ENCODE measurements at regions not wholly inside any gene's neighbourhood (a gene's known extent, or its start where the extent isn't known, plus 50 kb on each side); places are given as distances from the start of the nearest gene placed in this dataset.
"Not testable (repeated sequence)": the region's sequence is repeated elsewhere in the genome, so short reads cannot be mapped to it uniquely, and the experiment has no call there.

GRCh38 chr1:229710746-229711145 is 84.7 kb downstream of the URB2 start:
- FAIRE-seq (no peak), DNase-seq (ENCODE audit: low spot score) (no peak)

DNA sequence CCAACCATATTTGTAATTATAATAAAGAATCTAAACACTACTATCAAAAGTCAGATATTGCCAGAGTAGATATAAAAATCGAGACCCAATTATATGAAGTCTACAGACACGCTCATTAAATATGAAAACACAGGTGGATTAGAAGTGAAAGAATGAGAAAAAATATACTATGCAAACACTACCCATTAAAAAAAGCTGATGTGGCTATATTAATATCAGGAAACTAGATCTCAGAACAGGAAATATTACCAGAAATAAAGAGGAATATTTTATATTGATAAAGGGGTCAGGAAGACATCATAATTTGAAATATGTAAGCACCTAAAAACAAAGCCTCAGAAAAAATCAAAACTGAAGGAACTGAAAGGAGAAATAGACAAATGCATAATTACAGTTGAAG is 88.3 kb downstream of the URB2 start:
- no peak for FAIRE-seq
- no peak for DNase-seq (ENCODE audit: low spot score)

- DNase-seq (ENCODE audit: low spot score) (peak; percentile 17), FAIRE-seq (peak; percentile 40)
Observed at GRCh38 chr1:229714964-229715603, 89.0 kb downstream of the URB2 start.

- DNase-seq (ENCODE audit: low spot score) (peak; percentile 52), FAIRE-seq (no peak)
Observed at GRCh38 chr1:229716069-229716468, 90.0 kb downstream of the URB2 start.

DNA sequence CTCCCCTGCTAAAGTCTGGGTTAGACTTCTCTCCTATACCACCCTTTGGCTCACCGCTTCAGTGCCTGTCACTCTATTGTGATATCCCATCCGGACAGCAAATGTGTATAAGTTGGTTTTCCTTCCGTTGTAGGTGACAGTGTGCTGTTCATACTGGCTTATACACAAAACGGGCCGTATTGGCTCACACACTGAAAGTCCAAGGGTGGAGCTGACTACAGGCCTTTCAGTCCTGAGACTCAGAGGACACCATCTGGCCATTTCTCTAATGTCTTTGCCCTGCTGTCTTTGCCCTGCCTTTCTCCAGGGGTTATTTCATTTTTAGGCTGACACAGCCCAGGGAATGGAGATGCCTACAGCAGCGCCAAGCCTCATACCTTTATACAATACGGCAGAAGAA is 90.7 kb downstream of the URB2 start:
- FAIRE-seq: peak; percentile 35
- no peak for DNase-seq (ENCODE audit: low spot score)

- DNase-seq (ENCODE audit: low spot score) (no peak), FAIRE-seq (no peak)
Observed at GRCh38 chr1:229717786-229718576, 91.9 kb downstream of the URB2 start.

DNA sequence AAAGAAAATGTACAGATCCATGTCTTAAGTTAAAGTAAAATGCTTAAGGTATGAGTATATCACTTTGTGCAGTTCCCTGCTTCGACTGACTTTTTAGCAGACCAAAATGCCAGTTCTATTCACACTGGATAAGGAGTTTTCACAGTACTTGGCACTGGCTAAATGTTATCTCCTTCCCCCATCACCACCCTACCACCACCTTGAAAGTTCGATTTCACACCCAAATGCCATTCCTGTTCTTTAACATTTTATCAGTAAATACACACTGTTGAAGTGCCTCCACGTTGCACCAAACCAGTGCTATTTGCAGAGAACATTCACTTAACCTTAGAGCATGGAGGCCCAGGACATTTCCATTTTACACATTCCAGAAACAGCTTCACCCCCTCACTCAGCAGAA is 100.0 kb downstream of the URB2 start:
- DNase-seq (ENCODE audit: low spot score) (no peak), FAIRE-seq (no peak)

DNA sequence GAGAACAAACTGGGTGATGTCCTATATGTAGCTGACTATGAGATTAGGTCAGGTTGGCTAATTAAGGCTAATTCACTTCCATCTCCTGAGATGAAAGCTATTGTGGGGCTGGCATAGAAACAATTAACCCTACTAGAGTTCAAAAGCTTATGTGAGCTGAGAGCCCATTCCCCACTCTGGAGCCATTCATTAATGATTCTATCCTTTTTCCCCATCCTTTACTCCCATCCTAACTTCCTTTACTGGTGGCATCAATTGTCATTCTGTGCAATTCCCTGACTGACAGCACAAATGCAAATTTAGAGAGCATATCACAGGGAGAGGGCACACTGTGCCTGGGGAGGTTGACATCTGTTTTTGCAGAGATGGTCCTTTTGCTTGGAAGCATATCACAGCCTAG is 103.9 kb downstream of the URB2 start:
- DNase-seq (ENCODE audit: low spot score) (no peak), FAIRE-seq (no peak)

GRCh38 chr1:229730573-229730972 is 104.5 kb downstream of the URB2 start:
- FAIRE-seq (no peak), DNase-seq (ENCODE audit: low spot score) (no peak)

DNA sequence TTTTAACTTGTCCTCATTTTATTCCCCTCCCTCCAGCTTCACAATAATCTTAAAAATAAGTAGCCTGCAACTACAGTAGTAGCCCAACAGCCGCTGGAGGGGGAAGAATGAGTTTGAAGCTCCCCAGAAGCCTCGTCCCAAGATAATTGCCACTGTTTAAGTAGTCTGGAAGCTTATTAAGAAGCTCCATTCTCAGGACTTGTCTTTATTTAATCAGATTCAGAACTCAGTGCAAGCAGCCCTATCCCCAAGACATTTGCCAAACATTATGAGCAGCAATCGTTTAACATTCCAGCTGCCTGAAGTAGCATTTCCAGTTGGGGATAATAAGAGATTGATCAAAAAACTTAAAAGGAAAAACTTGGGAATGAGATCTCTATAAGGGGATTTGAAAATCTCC is 106.0 kb downstream of the URB2 start:
- FAIRE-seq: no peak

DNA sequence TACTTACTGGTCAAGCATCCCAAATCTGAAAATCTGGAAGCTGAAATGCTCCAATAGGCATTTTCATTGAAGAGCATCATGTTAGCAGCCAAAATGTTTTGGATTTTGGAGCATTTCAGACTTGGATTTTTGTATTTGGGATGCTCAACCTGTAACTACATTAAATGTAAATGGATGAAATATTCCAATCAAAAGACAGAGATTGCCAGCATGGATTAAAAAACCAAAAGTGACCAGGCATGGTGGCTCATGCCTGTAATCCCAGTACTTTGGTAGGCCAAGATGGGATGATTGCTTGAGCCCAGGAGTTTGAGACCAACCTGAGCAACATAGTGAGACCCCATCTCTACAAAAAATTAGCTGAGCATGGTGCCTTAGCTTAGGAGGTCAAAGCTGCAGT is 110.3 kb downstream of the URB2 start:
- DNase-seq (ENCODE audit: low spot score) (no peak), FAIRE-seq (no peak)

More for the DNA sequence above, 106.0 kb downstream of the URB2 start:
- DNase-seq (ENCODE audit: low spot score): no peak

GRCh38 chr1:229742614-229743013 is 116.6 kb downstream of the URB2 start:
- not testable (repeated sequence) for DNase-seq (ENCODE audit: low spot score); FAIRE-seq

- FAIRE-seq: no peak
- no peak for DNase-seq (ENCODE audit: low spot score)
Observed at GRCh38 chr1:229749992-229750391, 123.9 kb downstream of the URB2 start.

DNA sequence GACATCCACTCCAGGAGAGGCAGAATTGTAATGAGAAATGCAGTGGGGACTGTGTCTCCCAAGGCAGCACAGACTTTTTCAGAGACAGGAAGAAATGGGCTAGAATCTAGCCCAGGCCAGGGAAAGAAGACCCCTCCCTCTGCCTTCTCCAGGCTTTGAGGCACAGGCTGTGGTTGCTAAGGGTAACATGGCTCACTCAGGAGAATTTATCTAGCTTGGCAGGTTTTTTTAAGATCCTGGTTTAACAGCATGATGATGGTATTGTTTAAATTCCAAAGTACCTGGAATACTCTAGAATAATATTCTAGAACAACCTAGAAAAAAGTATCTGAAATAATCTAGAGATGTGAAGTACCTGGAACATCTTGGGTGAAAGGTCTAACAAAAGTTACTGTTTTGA is 125.6 kb downstream of the URB2 start:
- DNase-seq (ENCODE audit: low spot score): no peak
- no peak for FAIRE-seq

- FAIRE-seq (no peak), DNase-seq (ENCODE audit: low spot score) (no peak)
Observed at GRCh38 chr1:229752679-229753078, 126.6 kb downstream of the URB2 start.

DNA sequence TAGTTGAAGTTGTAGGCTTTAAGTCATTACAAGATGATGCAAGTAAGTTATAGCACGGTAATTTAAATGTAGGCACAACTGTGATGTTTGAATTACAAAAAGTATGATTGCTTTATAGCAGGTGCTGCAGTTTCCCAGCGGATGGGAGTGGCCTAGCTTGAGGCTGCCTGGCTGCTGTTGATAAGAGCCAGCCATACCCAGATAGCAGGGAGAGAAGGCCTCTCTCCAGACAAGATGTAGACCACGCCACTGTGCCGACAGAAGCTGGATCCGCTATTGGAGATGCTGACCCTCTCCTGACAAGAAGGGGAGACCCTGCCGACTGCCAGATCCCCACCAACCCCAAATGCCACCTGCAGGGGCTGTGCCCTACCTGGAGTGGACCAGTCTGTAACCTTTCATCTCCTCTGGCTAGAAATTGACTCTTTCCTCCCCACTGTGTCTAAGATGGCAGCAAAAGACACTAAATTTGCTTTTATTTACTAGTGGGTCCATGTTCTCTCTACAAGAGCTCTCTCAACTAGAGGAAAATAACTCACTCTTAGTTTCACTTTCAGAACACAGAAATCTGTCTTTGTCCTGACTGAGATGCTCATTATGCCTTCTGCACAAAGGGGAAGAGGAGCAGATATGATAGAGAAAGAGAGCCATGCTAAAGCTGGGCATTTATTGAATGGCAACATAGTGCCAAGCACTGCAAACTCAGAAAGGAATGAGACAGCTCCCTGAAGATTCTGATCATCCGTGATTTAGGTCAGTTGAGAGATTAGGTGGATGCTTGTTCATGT is 127.9 kb downstream of the URB2 start:
- no peak for DNase-seq (ENCODE audit: low spot score)
- FAIRE-seq: no peak

DNA sequence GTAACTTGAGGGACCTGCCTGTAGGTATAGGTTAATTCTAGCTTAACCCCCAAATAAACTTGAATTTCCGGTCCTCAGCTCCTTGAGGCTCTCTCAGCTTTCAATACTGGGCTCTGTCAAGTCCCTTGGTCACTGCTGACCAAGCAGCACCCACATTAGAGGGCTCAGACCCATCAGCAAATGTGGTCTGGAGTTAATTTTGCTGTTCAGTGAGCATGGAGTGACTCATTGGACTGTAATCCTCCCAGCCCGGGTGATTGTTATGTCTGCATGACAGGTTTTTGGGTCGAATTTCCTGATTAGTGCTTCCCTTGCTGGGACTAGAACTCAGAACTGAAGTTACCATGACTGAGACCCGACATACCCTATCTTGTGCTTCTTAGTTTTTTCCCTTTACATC is 130.6 kb downstream of the URB2 start:
- FAIRE-seq (no peak), DNase-seq (ENCODE audit: low spot score) (peak; percentile 57)

GRCh38 chr1:229757226-229757625 is 131.2 kb downstream of the URB2 start:
- FAIRE-seq (no peak), DNase-seq (ENCODE audit: low spot score) (no peak)

GRCh38 chr1:229758101-229759036 is 132.3 kb downstream of the URB2 start:
- DNase-seq (ENCODE audit: low spot score): no peak
- no peak for FAIRE-seq

DNA sequence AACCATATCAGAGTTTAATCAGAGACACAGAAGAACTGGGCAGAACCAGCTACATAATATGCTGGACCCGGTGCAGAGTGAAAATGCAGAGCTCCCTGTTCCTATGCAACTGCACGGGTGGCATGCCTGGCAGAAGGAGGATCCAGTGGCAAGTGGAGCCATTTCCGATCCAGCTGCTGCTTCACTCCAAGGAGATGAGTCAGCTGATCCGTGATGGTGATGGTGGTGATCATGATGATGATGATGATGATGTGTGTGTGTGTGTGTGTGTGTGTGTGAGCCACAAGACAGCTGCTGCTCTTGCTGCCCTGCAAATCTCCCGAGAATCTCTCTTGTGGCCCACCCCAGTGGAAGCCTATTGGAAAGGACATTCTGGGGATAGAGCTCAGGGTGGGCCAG is 133.0 kb downstream of the URB2 start:
- peak; percentile 30 for DNase-seq (ENCODE audit: low spot score)
- FAIRE-seq: no peak

DNA sequence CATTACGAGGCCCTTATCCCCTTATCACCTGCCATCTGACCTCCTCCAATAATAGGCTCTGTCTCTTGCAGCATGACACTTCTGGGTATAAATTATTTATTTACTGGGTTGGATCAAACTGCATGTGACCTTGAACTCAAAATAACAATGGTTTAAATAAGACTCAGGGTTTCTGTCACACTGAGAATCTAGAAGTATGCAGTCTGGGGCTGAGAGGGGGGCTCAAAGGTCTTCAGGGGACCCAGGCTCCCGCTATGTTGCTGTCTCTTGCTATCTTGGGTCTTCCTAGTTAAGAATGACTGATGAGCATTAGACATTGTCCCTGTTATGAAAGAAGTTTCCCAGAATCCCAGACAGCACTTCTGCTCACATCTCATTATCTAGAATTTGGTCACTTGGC is 133.5 kb downstream of the URB2 start:
- no peak for DNase-seq (ENCODE audit: low spot score)
- FAIRE-seq: no peak

Measured in urothelium cell line (cell line).